CD4-positive, alpha-beta T cell treated with Interleukin-15 for 4 hours (primary cell): ENCODE measurements at regions not wholly inside any gene's neighbourhood (a gene's known extent, or its start where the extent isn't known, plus 50 kb on each side); places are given as distances from the start of the nearest gene placed in this dataset.
"Not testable (repeated sequence)": the region's sequence is repeated elsewhere in the genome, so short reads cannot be mapped to it uniquely, and the experiment has no call there.

Source experiments
- DNase-seq: peaks from one replicate; pipeline ENCODE4 v3.0.0-alpha.2; 2020; ENCODE audit warnings: low spot score

- no peak for DNase-seq
Observed at GRCh38 chr5:82425591-82425990, 147.4 kb upstream of the RPS23 start.

DNA sequence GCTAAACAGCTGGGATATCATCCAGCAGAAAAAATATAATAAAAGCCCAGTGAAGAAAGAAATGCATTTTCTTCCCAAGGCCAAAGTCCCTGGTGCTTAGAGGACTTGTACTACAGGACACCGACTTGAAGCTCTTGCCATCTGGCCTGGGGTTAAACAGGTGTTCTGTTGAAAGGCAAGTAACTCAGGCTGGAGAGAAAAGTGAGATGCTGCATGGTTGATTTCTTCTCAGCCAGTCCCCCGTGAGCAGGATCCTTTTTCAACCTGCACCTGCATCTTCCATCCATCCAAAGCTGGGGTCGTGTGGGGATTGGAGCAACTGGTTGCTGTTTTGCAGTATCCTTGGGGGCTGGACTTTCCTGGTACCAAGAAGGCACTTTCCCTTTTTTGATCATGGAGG, 146.1 kb upstream of the RPS23 start:
- DNase-seq = no peak

DNA sequence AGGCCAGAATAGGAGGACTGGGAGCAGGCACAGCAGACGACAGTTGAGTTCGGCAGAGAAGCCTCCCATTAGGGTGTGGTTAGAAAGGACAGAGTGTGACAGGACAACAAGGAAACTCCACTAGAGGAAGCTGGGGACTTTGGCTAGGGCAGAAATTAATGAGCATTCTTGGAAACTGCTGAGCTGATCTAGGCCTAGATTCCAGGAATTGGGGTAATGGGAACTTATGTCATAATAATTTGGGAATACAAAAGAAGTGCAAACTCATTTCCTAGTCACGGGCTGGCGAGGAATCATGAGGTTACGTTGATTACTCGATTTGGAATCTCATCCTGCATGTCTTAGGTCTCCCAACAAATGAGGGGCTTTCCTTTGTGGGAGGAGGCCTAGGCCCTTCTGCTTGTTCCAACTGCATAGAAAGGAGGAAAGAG, 144.6 kb upstream of the RPS23 start:
- no peak for DNase-seq

DNA sequence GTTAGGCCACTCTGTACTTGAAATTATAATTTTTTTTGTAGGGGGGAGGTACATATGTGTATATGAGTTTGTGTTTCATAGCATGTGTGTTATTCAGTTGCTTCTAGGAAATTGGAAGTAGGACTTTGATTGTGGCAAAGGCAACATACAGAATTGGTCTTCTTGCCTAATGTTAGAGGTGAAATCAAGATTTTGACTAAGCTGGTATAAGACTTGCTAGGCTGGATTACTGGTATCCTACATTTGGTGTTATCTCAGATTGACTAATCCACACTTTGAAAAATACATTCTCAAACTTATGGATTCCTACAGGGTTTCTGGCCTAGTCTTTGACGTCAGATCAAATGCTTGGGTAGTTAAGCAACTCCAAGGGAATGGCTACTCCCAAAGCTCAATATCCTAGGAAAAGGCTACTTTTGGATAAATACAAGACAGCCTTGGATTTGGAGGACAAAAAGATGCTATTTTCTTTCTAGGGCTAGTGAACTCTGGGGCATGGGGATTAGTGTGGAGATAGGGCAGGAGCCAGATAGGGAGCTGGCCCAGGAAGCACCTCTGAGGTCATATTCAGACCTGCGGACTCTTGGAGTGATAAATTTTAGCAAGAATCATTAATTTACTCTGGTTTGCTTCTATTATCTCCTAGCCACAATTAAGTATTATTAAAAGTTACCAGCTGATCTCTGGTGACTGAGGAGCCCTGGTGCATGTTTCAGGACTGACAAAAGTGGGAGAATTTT, 144.0 kb upstream of the RPS23 start:
- DNase-seq = no peak

DNA sequence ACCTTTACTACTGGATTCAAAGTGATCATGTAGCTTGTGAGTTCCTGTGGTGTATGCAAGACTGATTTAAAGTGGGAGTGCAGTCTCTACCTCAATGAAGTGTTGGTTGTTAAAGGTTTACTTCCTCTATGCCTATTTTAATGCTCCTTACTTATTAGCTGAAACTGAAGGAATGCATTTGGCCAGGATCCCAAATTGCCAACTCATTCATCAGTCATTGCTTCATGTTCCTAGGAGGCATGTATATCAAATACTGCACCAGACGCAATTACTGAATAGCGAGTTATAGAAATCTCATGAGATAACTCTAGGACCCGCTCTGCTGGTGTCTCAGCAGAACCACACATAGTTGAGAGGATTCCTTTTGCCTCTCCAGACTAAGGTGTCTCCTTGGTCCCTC, 143.0 kb upstream of the RPS23 start:
- no peak for DNase-seq

DNA sequence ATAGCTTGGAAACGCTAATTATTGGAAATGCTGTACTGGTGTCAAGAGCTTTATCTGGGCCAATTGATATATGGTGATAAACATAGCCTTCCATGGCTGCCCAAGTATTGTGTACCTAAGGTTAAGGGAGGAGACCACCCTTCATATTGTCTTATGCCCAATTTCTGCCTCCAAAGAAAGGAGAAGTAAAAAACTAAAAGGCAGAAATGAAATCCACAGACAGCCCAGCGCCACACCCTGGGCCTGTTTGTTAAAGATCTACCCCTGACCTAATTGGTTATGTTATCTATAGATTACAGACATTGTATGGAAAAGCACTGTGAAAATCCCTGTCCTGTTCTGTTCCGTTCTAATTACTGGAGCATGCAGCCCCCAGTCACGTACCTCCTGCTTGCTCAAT, 142.4 kb upstream of the RPS23 start:
- not testable (repeated sequence) for DNase-seq

DNA sequence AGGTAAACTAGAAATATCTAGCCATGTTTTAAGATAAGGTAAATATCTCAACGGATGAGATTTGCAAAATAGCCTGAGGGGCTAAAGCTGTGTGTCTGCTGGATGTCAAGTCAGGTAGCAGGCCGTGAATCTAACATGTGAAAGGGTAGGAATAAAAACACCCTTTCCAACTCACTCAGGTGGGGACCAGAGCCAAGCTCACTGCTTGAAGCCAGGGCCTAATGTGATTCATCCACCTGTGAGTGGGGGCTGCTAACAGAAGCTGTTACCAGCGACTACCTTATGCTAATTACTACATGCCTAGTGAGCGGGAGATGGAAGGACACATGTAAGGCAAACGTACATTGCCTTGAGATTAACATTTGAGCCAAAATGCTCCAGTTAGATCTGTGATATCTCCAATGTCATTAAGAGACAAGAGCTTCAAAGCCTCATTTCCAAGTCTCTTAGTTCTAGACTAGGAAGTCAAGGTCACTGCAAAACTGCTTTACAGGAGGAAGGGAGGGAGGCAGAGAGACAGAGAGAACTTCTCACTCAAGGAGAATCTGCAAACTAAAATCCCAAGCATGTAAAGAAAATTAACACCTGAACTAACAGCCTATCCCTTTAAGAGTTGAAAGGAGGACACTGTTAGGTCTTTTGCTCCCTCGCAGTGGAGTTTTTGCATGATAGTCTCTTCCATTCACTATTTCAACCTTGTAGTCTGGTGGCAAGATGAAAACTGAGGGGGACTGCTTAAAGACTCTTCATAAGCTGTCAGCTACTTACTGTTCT, 141.6 kb upstream of the RPS23 start:
- DNase-seq = no peak

- DNase-seq = no peak
Observed at GRCh38 chr5:82418608-82418950, 140.4 kb upstream of the RPS23 start.

- no peak for DNase-seq
Observed at GRCh38 chr5:82417776-82418607, 139.8 kb upstream of the RPS23 start.

GRCh38 chr5:82416512-82416911, 138.4 kb upstream of the RPS23 start:
- DNase-seq = no peak

DNA sequence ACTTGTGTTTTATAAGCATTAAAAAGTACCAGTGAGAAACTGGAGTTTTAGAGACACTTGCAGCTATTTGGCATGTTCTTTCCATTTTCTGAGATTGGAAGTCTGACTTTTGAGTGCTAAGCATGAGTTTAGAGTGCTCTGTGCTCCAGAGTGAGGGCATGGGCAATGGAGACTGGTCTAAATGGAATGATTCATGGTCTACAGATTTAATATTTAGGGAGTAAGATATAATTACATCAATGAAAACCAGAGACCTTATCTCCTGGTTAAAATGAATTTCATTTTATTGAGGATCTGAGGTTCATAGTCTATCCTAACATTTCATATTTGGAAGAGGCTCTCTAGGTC, 135.9 kb upstream of the RPS23 start:
- no peak for DNase-seq

- DNase-seq = no peak
Observed at GRCh38 chr5:82413302-82414040, 135.3 kb upstream of the RPS23 start.

GRCh38 chr5:82408033-82408432, 129.9 kb upstream of the RPS23 start:
- DNase-seq = no peak

DNA sequence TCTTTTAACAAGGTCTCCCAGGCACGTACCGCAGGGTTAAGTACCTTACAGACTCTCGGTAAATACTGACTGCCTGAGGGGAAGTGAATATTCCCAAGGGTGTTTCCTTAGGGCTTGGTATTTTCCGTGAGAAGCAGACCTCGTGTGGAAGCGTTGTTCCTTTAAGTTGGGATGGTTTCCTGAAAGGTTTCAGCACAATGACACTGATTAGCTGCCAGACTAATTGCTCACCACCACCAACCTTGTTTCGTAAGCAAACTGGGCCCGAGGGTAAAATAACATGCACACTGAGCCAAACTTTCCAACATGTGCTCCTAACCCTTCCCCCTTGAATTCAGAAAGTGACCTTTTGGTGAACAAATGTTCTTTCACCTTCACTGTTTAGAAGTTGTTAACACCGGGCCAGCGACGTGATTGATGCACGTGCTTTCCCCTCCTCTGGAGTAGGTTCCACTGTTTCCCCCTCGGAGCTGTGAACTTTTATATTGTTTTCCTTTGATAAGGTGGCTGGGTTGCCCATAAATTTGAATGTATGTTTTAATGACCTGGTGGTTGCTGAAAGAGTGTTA, 128.1 kb upstream of the RPS23 start:
- no peak for DNase-seq

DNA sequence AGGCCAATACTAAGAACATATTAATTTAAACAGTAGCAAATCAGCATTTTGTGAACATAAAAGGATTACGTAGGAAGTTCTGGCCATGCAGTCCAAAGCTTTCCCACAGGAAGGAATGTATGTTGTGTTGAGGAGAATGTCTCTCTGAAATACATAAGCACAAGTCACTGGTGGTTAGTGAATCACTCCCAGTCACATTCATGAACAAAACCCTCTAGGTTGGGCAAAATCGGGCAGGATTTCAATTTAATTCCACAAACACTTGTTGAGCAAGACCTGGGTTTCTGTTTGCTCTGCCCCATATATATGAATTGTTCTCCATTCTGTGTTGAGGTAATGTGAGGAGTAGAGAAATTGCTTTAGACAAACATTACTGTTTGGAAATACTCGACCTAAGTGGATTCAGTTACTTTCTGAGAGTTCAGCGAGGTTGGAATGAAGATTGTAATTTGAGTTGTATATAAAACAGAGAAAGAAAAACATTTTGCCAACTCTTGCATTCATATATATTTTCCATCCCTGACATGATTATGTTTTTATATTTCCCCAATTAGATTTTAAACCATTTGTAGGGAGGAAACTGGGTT, 127.6 kb upstream of the RPS23 start:
- no peak for DNase-seq

DNA sequence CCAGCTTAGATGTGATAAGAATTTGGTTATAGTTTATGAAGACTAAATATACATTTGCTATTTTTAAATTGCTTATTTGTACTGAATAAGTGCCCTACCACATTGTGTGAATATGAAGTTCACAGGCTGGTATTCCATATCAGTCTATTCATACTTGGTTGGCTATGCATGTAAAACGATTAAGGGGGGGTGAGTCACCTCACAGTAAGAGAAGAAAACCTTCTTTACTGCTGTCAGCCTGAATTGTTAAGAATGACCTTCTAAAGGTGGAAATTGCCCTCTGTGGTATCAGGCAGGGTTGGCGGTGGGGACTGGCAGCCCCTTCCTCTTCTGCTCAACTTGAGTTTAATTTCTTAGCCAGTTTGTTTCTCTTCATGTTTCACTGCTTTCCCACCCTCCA, 127.0 kb upstream of the RPS23 start:
- DNase-seq = no peak

- DNase-seq = no peak
Observed at GRCh38 chr5:82404382-82404945, 126.3 kb upstream of the RPS23 start.

DNA sequence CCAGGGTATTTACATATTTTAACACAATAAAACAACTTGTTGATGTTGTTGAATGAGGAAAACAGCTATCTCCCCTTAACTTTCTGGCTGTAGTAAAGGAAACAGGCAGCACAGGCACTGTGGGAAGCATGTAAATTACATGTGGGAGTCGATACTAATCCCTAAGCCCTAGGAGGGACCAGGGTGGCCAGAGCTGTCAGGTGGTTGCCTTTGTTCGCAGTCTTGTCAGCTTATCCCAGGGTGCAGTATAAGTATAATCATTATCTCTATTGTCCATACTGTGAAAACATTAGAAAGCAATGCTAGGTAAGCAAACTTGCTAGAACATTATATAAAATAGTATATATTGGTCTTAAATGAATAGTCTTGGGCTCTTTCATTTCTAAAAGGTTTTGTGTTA, 125.6 kb upstream of the RPS23 start:
- DNase-seq = no peak

- no peak for DNase-seq
Observed at GRCh38 chr5:82403026-82403425, 124.9 kb upstream of the RPS23 start.

GRCh38 chr5:82399111-82399510, 121.0 kb upstream of the RPS23 start:
- no peak for DNase-seq

DNA sequence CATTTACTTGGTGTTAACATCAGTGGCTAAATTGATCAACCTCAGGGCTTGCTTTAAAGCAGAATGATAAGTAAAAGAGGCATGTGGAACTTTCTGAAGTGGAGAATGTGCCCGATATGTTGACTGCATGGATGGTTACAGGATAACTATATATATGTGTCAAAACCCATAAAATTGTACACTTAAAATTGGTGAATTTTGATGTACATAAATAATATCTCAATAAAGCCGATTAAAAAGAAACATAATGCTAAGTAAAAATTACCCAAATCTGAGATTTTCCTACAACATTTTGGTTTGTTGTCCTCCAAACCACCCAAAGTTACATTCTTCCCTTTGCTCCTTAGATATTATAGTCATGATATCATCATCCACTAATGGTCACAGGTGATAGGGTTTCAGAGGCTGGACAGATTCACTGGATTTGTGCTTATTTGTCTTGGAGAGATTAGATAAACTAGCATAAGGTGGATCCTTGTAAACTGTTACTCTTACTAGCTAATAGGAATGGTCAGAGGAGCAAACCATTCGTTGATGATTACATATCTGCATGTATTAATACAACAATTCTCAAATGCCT, 119.7 kb upstream of the RPS23 start:
- no peak for DNase-seq
